Stimulated activated naive CD8-positive, alpha-beta T cell treated with anti-CD3 and anti-CD28 coated beads, Interleukin-15, Interleukin-2, amounts not matched to agents 100 ng/mL and 50 ng/mL, for 24 hours (primary cell): ENCODE measurements at regions not wholly inside any gene's neighbourhood (a gene's known extent, or its start where the extent isn't known, plus 50 kb on each side); places are given as distances from the start of the nearest gene placed in this dataset.

Source experiments
- H3K27ac Mint-ChIP-seq: one replicate; pipeline ENCODE4 v1.8.0; 2021; ENCODE audit warnings: mild to moderate bottlenecking, mixed read lengths
- H3K27me3 Mint-ChIP-seq: one replicate; pipeline ENCODE4 v1.8.0; 2021; ENCODE audit warnings: mixed read lengths
- H3K36me3 Mint-ChIP-seq: one replicate; pipeline ENCODE4 v1.8.0; 2021; ENCODE audit warnings: low read depth, mixed read lengths
- H3K4me1 Mint-ChIP-seq: one replicate; pipeline ENCODE4 v1.8.0; 2021; ENCODE audit warnings: low read depth, mixed read lengths
- H3K4me3 Mint-ChIP-seq: one replicate; pipeline ENCODE4 v1.8.0; 2021; ENCODE audit warnings: mild to moderate bottlenecking, mixed read lengths
- H3K9me3 Mint-ChIP-seq: one replicate; pipeline ENCODE4 v1.8.0; 2021; ENCODE audit warnings: mixed read lengths

DNA sequence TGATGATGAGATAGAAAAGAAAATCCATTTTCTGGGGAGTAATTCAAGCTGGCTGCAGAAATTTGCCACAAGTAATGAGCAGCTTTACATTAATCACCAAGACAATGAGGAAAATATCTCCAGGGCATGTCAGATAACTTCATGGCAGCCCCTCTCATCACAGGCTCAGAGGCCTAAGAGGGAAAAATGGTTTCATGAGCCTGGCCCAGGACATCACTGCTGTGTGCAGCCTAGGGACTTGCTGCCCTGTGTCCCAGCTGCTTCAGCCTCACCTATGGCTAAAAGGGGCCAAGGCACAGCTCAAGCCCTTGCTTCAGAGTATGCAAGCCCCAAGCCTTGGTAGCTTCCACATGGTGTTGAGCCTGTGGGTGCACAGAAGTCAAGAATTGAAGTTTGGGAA is 161.7 kb downstream of the OPA1 start:
- Mint-ChIP-seq H3K4me3 (no peak overlapping the region), H3K9me3 (peaks cover 28% of the 10 kb centered on the region), H3K36me3 (peaks cover 12% of the 10 kb centered on the region), H3K27ac (no peak overlapping the region), H3K27me3 (peaks cover 54% of the 10 kb centered on the region), H3K4me1 (no peaks in the 10 kb centered on the region)

DNA sequence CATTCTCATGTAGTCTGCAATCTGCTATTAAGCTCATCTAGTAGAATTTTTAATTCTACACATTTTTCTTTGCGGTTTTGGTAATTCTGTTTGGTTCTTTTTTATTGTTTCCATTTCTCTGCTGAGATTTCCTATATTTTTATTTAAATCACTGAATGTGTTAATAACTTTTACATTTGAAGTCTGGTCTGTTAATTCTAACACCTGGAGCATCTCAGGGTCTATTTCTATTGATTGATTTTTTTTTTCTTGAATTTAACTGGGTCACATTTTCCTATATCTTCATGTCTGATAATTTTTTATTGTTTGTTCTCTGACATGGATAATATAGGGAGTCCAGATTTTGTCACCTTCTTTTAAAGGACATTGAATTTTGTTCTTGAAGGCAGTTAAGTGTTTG is 163.5 kb downstream of the OPA1 start:
- no peak overlapping the region for H3K4me3 Mint-ChIP-seq
- peaks cover 50% of the 10 kb centered on the region for H3K27me3 Mint-ChIP-seq
- peaks cover 12% of the 10 kb centered on the region for H3K36me3 Mint-ChIP-seq
- H3K4me1 Mint-ChIP-seq, result no peaks in the 10 kb centered on the region
- H3K9me3 Mint-ChIP-seq, result peaks cover 28% of the 10 kb centered on the region
- H3K27ac Mint-ChIP-seq, result no peak overlapping the region

DNA sequence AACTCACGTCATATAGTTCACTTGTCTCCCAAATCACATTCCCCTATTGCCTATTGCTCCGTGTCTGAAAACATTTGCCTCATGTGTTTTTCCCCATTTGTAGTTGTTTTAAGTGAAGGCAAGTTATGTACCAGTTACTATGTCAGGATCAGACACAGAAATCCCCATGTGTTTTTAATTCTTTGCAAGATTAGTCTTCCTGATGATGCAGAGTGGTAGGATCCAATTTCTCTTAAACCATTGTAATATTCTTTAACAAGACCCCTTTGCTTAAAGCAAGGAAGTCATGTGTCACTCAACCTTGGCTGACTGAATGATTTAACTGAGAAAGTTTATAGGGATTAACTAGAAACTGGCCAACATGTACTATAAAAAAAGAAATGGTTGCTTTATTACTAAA is 164.4 kb downstream of the OPA1 start:
- H3K4me3 Mint-ChIP-seq, result no peak overlapping the region
- H3K27ac Mint-ChIP-seq, result no peak overlapping the region
- no peaks in the 10 kb centered on the region for H3K4me1 Mint-ChIP-seq
- peaks cover 28% of the 10 kb centered on the region for H3K9me3 Mint-ChIP-seq
- H3K36me3 Mint-ChIP-seq, result peaks cover 12% of the 10 kb centered on the region
- H3K27me3 Mint-ChIP-seq, result peaks cover 44% of the 10 kb centered on the region

DNA sequence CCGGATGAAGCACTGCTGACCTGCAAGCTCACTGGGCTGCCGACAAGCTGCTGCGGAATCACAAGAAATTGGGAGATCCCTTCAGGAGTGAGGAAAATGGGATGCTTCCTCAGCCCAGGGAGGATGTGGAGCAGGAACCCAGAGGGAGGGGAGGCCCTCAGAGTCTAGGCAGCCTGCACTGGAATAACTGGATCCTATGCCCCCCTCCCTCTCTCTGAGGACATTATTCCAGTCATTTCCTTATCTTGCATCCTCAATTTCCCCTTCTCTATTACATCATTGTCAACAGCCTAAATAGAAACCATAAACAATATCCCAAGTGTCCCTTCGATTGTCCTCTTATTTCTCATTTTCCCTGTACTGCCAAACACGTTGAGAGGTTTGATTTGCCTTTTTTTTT is 169.0 kb downstream of the OPA1 start:
- Mint-ChIP-seq H3K27ac (no peak overlapping the region), H3K27me3 (peaks cover 22% of the 10 kb centered on the region), H3K4me3 (no peak overlapping the region), H3K4me1 (no peaks in the 10 kb centered on the region), H3K9me3 (peaks cover 15% of the 10 kb centered on the region), H3K36me3 (peaks cover 5% of the 10 kb centered on the region)

DNA sequence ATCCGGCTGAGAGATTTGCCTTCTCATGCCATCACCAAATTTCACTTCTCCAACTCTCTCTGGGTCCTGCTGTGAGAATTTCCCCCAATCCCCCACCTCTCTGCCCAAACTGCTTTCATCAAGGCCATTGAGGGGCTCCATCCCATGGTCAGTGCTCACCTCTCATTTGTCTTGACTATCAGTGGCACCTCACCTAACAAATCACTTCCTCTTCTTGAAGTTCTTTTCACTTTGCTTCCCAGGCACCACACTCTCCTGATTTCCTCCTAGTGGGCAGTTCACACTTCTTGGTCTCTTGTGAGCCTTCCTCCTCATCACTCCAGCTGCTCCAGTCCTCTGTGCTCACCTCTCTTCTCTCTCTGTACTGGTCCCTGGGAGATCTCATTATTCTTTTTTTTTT is 169.6 kb downstream of the OPA1 start:
- peaks cover 18% of the 10 kb centered on the region for H3K27me3 Mint-ChIP-seq
- H3K36me3 Mint-ChIP-seq, result peaks cover under 1% of the 10 kb centered on the region
- H3K4me1 Mint-ChIP-seq, result no peaks in the 10 kb centered on the region
- H3K9me3 Mint-ChIP-seq, result peaks cover 9% of the 10 kb centered on the region
- H3K4me3 Mint-ChIP-seq, result no peak overlapping the region
- no peak overlapping the region for H3K27ac Mint-ChIP-seq

DNA sequence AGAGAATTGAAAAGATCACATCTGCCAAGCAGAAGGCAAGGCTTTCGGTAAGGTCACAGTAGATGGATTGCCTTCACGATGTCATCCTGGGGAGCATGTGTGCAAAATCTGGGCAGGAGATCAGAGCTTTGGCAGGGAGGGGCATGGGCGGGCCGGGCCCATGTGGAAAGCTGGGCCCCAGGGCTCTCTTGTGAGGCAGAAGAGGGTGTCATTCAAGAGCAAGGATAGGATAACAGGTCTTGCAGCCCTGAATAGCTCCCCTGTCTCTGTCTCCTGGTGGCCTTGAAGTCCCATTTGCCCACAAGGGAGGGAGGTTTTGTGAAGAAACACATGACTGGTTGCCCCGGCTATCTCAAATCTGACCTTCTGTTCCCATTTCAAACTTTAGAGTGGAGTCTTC is 172.0 kb downstream of the OPA1 start:
- Mint-ChIP-seq H3K36me3 (no peaks in the 10 kb centered on the region), H3K4me3 (no peak overlapping the region), H3K9me3 (no peaks in the 10 kb centered on the region), H3K27me3 (peaks cover 9% of the 10 kb centered on the region), H3K4me1 (no peaks in the 10 kb centered on the region), H3K27ac (no peak overlapping the region)

DNA sequence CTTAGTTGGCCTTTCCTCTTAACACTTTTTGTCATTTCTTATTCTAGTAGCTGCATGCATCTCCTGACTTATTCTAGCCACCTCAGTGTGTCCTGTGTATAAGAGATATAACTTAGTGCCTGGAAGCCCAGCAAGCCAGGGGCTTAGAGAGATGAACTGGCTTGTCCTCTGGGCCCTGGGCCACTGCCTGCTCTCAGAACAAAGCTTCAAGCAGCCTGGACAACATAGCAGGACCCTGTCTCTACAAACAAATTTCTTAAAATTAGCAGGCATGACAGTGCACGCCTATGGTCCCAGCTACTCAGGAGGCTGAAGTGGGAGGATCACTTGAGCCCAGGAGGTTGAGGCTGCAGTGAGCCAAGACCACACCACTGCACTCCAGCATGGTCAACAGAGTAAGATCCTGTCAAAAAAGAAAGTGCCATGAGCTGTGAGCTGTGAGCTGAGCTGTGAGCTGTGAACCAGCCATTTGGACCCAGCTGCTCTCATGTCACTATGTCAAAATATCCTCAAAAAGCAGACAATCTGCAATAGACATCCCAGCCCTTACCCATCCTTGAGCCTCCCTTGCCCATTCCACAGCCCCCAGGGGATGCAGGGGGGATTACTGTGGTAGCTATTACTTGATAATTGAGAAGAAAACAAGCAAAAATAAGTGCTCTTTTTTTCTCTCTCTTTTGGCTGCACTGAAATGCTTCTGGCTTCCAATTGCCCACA is 174.5 kb downstream of the OPA1 start:
- Mint-ChIP-seq H3K27ac (no peak overlapping the region), H3K4me1 (no peaks in the 10 kb centered on the region), H3K4me3 (no peak overlapping the region), H3K9me3 (no peaks in the 10 kb centered on the region), H3K36me3 (no peaks in the 10 kb centered on the region), H3K27me3 (peaks cover 9% of the 10 kb centered on the region)

DNA sequence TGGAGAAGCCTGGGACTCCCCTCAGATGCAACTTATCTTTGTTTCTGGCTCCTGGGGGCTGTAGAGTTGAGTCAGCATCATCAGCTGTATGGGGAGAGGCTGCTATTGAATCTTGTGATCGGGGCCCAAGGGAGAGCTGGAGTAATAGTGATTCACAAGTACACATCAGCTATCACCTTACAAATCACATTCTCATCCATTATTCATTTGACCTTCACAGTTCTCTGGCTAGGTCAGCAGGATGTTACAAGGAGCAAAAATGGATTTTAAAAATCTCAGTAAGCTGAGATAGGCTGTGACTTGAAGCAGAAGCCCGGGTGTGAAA is 175.0 kb downstream of the OPA1 start:
- no peak overlapping the region for H3K27ac Mint-ChIP-seq
- peaks cover 9% of the 10 kb centered on the region for H3K27me3 Mint-ChIP-seq
- H3K9me3 Mint-ChIP-seq, result no peaks in the 10 kb centered on the region
- no peaks in the 10 kb centered on the region for H3K4me1 Mint-ChIP-seq
- no peaks in the 10 kb centered on the region for H3K36me3 Mint-ChIP-seq
- no peak overlapping the region for H3K4me3 Mint-ChIP-seq

DNA sequence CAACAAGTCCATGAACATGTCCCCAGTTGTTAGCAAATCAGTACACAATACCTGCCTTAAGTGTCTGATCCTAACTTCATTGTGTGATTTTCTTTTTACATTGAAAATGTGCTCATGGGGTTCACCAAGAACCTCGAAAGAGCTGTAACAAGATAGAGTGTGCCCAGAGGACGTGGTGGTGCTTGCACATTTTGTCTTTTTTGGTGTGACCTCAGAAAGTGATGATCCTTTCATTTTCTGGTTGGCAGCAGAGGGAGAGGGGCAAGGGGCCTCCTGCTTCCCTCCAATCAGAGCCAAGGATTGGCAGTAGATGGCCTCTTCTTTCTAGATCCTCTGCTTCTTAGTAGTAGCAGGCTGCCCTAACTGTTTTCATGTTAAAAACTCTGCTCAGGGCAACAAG is 176.4 kb downstream of the OPA1 start:
- Mint-ChIP-seq H3K27me3 (peaks cover 7% of the 10 kb centered on the region), H3K4me1 (no peaks in the 10 kb centered on the region), H3K9me3 (no peaks in the 10 kb centered on the region), H3K4me3 (no peak overlapping the region), H3K27ac (no peak overlapping the region), H3K36me3 (no peaks in the 10 kb centered on the region)

DNA sequence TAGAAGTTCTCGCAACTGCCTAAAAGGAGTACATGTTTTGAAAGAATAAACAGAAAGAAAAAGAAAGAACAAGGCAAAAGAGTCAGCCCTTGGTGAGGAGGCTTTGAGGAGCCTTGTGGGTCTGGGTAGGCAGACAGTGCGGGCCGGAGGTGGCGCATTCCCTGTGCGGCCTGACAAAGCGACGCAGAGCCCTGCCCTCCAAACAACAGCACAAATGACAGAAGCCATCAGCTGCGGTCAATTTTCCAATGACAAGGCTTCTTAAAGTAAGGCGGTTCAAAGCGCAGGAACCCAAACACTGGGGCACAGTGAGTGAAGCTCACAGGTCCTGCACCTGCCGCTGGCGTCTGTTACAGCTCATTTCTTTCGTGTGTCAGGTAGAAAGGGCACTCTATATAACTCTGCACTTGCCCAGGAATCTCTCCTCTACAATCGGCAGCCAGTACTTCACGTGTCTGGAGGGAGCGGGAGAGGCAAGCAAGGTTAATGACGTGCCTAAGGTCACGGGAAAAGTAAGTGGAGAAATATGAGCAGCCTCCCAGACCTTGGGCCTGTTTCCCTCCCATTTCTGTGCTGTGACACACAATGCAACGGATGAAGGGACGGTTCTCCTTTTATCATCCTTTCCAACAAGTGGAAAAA is 178.1 kb downstream of the OPA1 start:
- no peaks in the 10 kb centered on the region for H3K4me1 Mint-ChIP-seq
- H3K27ac Mint-ChIP-seq, result no peak overlapping the region
- H3K9me3 Mint-ChIP-seq, result no peaks in the 10 kb centered on the region
- no peak overlapping the region for H3K4me3 Mint-ChIP-seq
- H3K36me3 Mint-ChIP-seq, result no peaks in the 10 kb centered on the region
- H3K27me3 Mint-ChIP-seq, result peaks cover 8% of the 10 kb centered on the region

DNA sequence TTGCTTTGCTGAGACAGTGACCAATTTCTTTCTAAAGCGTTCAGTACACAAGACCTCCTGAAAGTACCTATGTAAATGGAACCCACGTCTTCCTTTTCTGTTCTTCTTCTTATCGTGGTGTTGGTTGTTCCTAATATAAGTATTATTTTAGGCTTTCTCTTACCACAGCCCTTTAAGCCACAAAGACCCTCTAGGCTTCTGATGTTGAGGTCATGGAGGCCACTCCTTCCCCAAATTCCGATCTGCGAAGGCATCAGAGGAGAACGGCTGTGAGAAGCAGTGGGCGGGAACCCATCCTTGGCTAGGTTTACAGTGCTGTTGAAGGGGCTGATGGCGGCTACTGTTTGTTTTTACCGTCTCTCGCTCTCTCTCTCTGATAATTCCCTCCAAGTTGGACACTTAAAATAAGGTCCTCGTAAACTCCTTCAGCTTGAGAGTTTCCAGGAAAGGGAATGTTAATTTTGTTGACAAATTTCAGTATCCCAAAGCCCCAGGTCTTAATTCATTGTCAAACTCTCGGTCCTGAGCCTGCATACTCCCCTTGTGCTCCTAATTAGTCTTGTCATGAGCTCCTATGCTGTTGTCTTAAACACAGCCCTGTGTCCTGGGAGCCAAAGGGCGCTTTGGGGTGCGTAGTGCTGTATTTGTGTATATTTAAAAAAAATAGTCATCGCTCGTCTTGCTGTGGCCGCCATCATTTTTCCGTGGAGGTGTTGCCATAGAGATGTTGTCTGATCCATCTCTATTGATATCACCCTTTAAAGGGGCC is 178.8 kb downstream of the OPA1 start:
- Mint-ChIP-seq H3K36me3 (no peaks in the 10 kb centered on the region), H3K4me3 (no peak overlapping the region), H3K27me3 (peaks cover 15% of the 10 kb centered on the region), H3K9me3 (no peaks in the 10 kb centered on the region), H3K4me1 (peaks cover 7% of the 10 kb centered on the region), H3K27ac (no peak overlapping the region)

DNA sequence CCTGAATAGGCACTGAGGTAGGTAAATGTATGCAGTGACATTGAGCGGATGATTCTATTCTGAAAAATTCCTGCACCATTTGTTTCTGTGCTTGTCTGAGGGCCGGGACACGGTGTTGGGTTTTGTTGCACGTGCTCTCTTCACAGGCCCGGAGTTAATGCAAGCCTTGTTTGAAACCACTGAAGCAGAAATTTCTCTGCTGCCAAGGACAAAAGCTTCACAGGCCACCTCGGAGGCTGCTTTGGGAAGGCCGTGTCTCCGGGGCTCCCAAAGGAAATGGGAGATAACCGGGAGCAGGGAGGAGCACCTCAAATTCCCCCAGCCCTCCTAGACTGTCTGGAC is 179.4 kb downstream of the OPA1 start:
- H3K36me3 Mint-ChIP-seq, result no peaks in the 10 kb centered on the region
- peaks cover 7% of the 10 kb centered on the region for H3K4me1 Mint-ChIP-seq
- no peak overlapping the region for H3K4me3 Mint-ChIP-seq
- no peaks in the 10 kb centered on the region for H3K9me3 Mint-ChIP-seq
- H3K27me3 Mint-ChIP-seq, result peaks cover 15% of the 10 kb centered on the region
- no peak overlapping the region for H3K27ac Mint-ChIP-seq

DNA sequence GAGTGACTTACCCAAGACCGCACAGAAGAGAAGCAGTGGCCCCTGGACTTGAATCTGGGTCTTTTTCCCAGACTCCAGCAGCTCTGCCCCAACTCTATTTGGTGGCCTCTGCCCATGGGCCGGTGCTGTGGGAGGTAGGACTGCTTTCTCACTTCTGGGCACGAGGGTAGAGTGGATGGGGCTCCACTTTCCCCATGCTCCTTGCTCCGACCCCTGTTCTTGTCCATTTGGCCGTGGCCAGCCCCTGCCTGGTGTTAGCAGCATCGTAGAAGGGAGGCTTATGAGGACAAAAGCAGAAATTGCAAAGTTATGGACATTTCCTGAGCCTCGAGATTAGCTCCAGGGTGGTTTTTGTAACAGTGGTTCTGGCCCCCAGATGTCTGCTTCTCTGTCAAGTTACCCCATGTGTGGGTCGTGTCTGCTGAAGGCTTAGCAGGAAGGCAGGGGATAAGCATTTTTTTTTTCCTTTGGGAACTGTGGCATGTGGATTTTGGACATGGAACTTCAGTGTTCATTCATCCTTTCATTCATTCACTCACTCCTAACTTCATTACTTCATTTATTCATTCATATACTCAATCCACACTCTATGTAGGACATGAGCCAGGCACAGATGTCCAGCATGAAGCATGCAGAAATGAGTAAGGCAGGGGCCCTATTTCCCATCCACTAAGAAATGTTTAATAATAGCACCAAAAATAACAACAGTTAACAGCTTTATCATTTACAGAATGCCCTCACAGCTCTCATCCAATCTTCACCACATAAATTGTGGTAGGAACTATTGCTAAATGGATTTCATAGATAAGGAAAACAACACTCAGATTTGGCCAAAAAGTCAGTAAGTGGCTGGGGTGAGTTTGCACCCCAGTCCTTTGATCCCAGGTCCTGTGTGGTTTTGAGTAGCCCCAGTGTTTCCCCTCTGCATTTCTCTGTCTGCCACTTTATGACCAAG is 180.5 kb downstream of the OPA1 start:
- no peaks in the 10 kb centered on the region for H3K9me3 Mint-ChIP-seq
- no peak overlapping the region for H3K4me3 Mint-ChIP-seq
- H3K4me1 Mint-ChIP-seq, result peaks cover 7% of the 10 kb centered on the region
- no peak overlapping the region for H3K27ac Mint-ChIP-seq
- H3K27me3 Mint-ChIP-seq, result peaks cover 15% of the 10 kb centered on the region
- no peaks in the 10 kb centered on the region for H3K36me3 Mint-ChIP-seq

DNA sequence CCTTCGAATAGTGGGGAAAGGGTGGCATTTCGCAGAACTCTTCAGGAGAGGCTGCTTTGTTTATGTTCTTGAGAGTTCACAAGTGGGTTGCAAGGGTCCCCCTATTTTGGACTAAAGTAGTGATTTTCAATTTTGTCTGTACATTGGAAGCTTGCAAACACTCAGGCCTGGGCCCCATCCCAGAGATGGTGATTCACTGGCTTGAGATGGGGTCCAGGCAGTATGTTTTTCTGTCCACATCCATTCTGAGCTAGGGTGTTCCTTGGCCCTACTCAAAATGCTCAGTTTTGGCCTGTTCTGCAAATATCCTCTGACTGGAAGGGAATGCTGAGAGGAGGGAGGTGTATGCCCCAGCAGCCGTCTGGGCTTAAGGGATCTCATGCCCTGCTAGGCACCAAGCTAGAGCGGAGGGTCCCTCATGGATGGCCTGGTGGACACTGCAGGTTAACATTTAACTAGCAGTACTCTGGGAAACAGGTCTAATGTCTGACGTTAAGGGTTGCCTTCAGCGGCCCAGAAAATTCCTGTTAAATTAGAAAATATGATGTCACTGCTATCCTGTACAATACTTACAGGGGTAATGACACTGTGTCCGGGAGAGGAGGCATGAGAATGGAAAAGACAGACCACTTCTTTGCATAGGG is 181.4 kb downstream of the OPA1 start:
- no peak overlapping the region for H3K27ac Mint-ChIP-seq
- H3K4me3 Mint-ChIP-seq, result no peak overlapping the region
- H3K36me3 Mint-ChIP-seq, result no peaks in the 10 kb centered on the region
- H3K4me1 Mint-ChIP-seq, result peaks cover 7% of the 10 kb centered on the region
- peaks cover 23% of the 10 kb centered on the region for H3K27me3 Mint-ChIP-seq
- no peaks in the 10 kb centered on the region for H3K9me3 Mint-ChIP-seq
